Suprapubic skin (tissue), 4 donors: ENCODE measurements at regions not wholly inside any gene's neighbourhood (a gene's known extent, or its start where the extent isn't known, plus 50 kb on each side); places are given as distances from the start of the nearest gene placed in this dataset.

Experiments
- CTCF ChIP-seq, 2 donors: fragments of 200-600 bp in 1 of 2; fragments of 450-650 bp in 1 of 2; sonication (generic) in 1 of 2; IDR thresholded peaks; one replicate each; pipeline ENCODE4 v1.5.1; 2016 to 2019; ENCODE audit warnings: antibody characterized with exemption in 2 of 2, mild to moderate bottlenecking in 1 of 2, moderate library complexity in 1 of 2
- EP300 ChIP-seq: sonication (generic); formaldehyde crosslinking; IDR thresholded peaks from one replicate; pipeline ENCODE4 v1.6.1; 2017; ENCODE audit warnings: antibody characterized with exemption
- POLR2A ChIP-seq, 2 donors: fragments of 450-650 bp; IDR thresholded peaks; one replicate each; pipeline ENCODE4 v1.6.1; 2017; ENCODE audit warnings: antibody characterized with exemption in 2 of 2, mild to moderate bottlenecking in 2 of 2, moderate library complexity in 2 of 2
- POLR2AphosphoS5 ChIP-seq, 3 donors: sonication (generic); formaldehyde crosslinking; IDR thresholded peaks; one replicate each; pipeline ENCODE4 v1.6.1; 2017; ENCODE audit warnings: antibody characterized with exemption in 3 of 3

- TF ChIP-seq CTCF (IDR thresholded peaks at IDR 0.05) (no peak), POLR2AphosphoS5 (IDR thresholded peaks at IDR 0.05) (no peak), EP300 (no peak), POLR2A (IDR thresholded peaks at IDR 0.05) (no peak)
Observed at GRCh38 chr10:60494774-60495173, 105.1 kb upstream of the ANK3 start.
